Liver (tissue), 8 donors: ENCODE measurements at regions not wholly inside any gene's neighbourhood (a gene's known extent, or its start where the extent isn't known, plus 50 kb on each side); places are given as distances from the start of the nearest gene placed in this dataset.

Experiments used
- DNase-seq: peaks from one replicate; pipeline ENCODE4 v3.0.0-alpha.2; 2017; ENCODE audit warnings: low spot score
- H3K27ac ChIP-seq, 2 donors: one replicate each; pipeline ENCODE4 v1.7.0; 2013; ENCODE audit warnings: inconsistent platforms in 2 of 2, low read length in 2 of 2, control low read depth in 1 of 2, low read depth in 1 of 2, mild to moderate bottlenecking in 1 of 2
- H3K27me3 ChIP-seq, 4 donors: one replicate each; pipeline versions ENCODE4 v1.6.1 to v1.7.0; 2013; ENCODE audit warnings: low read length in 3 of 4, inconsistent platforms in 1 of 4, mild to moderate bottlenecking in 1 of 4, moderate library complexity in 1 of 4; ENCODE audit not compliant: control insufficient read depth in 4 of 4, insufficient read depth in 4 of 4
- H3K36me3 ChIP-seq, 4 donors: one replicate each; pipeline versions ENCODE4 v1.6.1 to v1.7.0; 2013; ENCODE audit warnings: low read length in 3 of 4, mild to moderate bottlenecking in 3 of 4, low read depth in 1 of 4, moderate library complexity in 1 of 4; ENCODE audit not compliant: control insufficient read depth in 4 of 4, insufficient read depth in 3 of 4
- H3K4me1 ChIP-seq, 4 donors: one replicate each; pipeline versions ENCODE4 v1.6.1 to v1.7.0; 2013; ENCODE audit warnings: low read length in 3 of 4, mild to moderate bottlenecking in 3 of 4, moderate library complexity in 1 of 4; ENCODE audit not compliant: control insufficient read depth in 4 of 4, insufficient read depth in 4 of 4
- H3K4me3 ChIP-seq, 3 donors: one replicate each; pipeline versions ENCODE4 v1.6.1 to v1.7.0; 2013; ENCODE audit warnings: low read length in 3 of 3, control low read depth in 1 of 3, low read depth in 1 of 3, mild to moderate bottlenecking in 1 of 3
- H3K9ac ChIP-seq, 2 donors: one replicate each; pipeline ENCODE4 v1.7.0; 2013; ENCODE audit warnings: low read length in 2 of 2, mild to moderate bottlenecking in 2 of 2, moderate library complexity in 2 of 2, control low read depth in 1 of 2, low read depth in 1 of 2
- H3K9me3 ChIP-seq, 4 donors: one replicate each; pipeline versions ENCODE4 v1.6.1 to v1.7.0; 2013; ENCODE audit warnings: low read length in 3 of 4; ENCODE audit not compliant: control insufficient read depth in 4 of 4
- ATF3 ChIP-seq: IDR thresholded peaks from 2 replicates; pipeline ENCODE4 v1.6.1; 2016; ENCODE audit warnings: antibody characterized with exemption
- CTCF ChIP-seq: fragments of 150-350 bp; IDR thresholded peaks from 2 replicates; pipeline ENCODE4 v1.5.1; 2017; ENCODE audit warnings: improper control_type of control experiment, low read depth, low read length; ENCODE audit not compliant: missing input control
- EGR1 ChIP-seq, 2 donors: IDR thresholded peaks; 2 replicates each; pipeline ENCODE4 v1.6.1; 2016 to 2018; ENCODE audit warnings: antibody characterized with exemption in 2 of 2, low read depth in 2 of 2
- FOXA1 ChIP-seq: IDR thresholded peaks from 2 replicates; pipeline ENCODE4 v1.6.1; 2016; ENCODE audit warnings: antibody characterized with exemption
- GABPA ChIP-seq, 2 donors: IDR thresholded peaks in 1 of 2; conservative IDR thresholded peaks in 1 of 2; 2 replicates each; pipeline ENCODE4 v1.6.1; 2016; ENCODE audit warnings: antibody characterized with exemption in 2 of 2, mild to moderate bottlenecking in 1 of 2, moderate library complexity in 1 of 2
- HNF4A ChIP-seq, 2 donors: conservative IDR thresholded peaks; 2 replicates each; pipeline ENCODE4 v1.6.1; 2016; ENCODE audit warnings: antibody characterized with exemption in 2 of 2, mild to moderate bottlenecking in 2 of 2
- HNF4G ChIP-seq: IDR thresholded peaks from 2 replicates; pipeline ENCODE4 v1.6.1; 2016; ENCODE audit warnings: antibody characterized with exemption
- MAX ChIP-seq: IDR thresholded peaks from 2 replicates; pipeline ENCODE4 v1.6.1; 2016; ENCODE audit warnings: antibody characterized with exemption
- RAD21 ChIP-seq, 2 donors: IDR thresholded peaks; 2 replicates each; pipeline ENCODE4 v1.6.1; 2016; ENCODE audit warnings: antibody characterized with exemption in 2 of 2, mild to moderate bottlenecking in 2 of 2
- RXRA ChIP-seq, 2 donors: IDR thresholded peaks; 2 replicates each; pipeline ENCODE4 v1.6.1; 2017 to 2018; ENCODE audit warnings: antibody characterized with exemption in 2 of 2, mild to moderate bottlenecking in 1 of 2
- SP1 ChIP-seq: IDR thresholded peaks from 2 replicates; pipeline ENCODE4 v1.6.1; 2018; ENCODE audit warnings: antibody characterized with exemption, mild to moderate bottlenecking
- TAF1 ChIP-seq: conservative IDR thresholded peaks from 2 replicates; pipeline ENCODE4 v1.6.1; 2016; ENCODE audit warnings: antibody characterized with exemption, mild to moderate bottlenecking
- ZBTB33 ChIP-seq: IDR thresholded peaks from 2 replicates; pipeline ENCODE4 v1.6.1; 2016; ENCODE audit warnings: antibody characterized with exemption
- WGBS: extraction: QIAGEN DNeasy Blood & Tissue Kit; methylation state at CpG from one replicate; pipeline ENCODE4 v1.1.7; 2013; 5-methylcytosine and 5-hydroxymethylcytosine counted together
- donor health status: healthy.
- donor health status: healthy.
- donor health status: healthy.
- donor health status: healthy.
- donor health status: healthy.

GRCh38 chr13:74889321-74889720 is 592.6 kb downstream of the TBC1D4 start:
- DNase-seq = no peak
- H3K9ac ChIP-seq = no peak overlapping the region
- no peak overlapping the region for H3K4me3 ChIP-seq
- no peaks in the 10 kb centered on the region for H3K36me3 ChIP-seq
- TF ChIP-seq HNF4G (no peak), ZBTB33 (no peak), GABPA (IDR thresholded peaks at IDR 0.05 in 1 of 2, conservative IDR thresholded peaks at IDR 0.05 in 1 of 2) (no peak), RAD21 (IDR thresholded peaks at IDR 0.05) (no peak), RXRA (IDR thresholded peaks at IDR 0.05) (no peak), ATF3 (no peak), SP1 (no peak)
- no peaks in the 10 kb centered on the region for H3K9me3 ChIP-seq
- H3K27ac ChIP-seq = no peak overlapping the region
- no peaks in the 10 kb centered on the region for H3K4me1 ChIP-seq
- H3K27me3 ChIP-seq = peaks cover 0 to 10% (median 0%) of the 10 kb centered on the region in 4 donors

- Histone ChIP-seq H3K36me3 (no peaks in the 10 kb centered on the region), H3K9me3 (no peaks in the 10 kb centered on the region), H3K27ac (no peak overlapping the region), H3K4me3 (no peak overlapping the region), H3K4me1 (no peaks in the 10 kb centered on the region), H3K9ac (no peak overlapping the region), H3K27me3 (peaks cover 0 to 10% (median 0%) of the 10 kb centered on the region in 4 donors)
- no peak for DNase-seq
- 59% methylated on average over 3 of the region's 3 CpGs for WGBS
- TF ChIP-seq ZBTB33 (no peak), HNF4A (conservative IDR thresholded peaks at IDR 0.05) (no peak), CTCF (no peak), EGR1 (IDR thresholded peaks at IDR 0.05; ENCODE audit: low read depth in 2 of 2) (no peak), HNF4G (no peak), RAD21 (IDR thresholded peaks at IDR 0.05) (no peak), RXRA (IDR thresholded peaks at IDR 0.05) (no peak), MAX (no peak)
These were observed 595.5 kb downstream of the TBC1D4 start for GRCh38 chr13:74886502-74886901.

GRCh38 chr13:74883834-74884233 is 598.1 kb downstream of the TBC1D4 start:
- TF ChIP-seq FOXA1 = no peak
- TF ChIP-seq TAF1 = no peak
- no peak for TF ChIP-seq HNF4G
- TF ChIP-seq CTCF = no peak
- Histone ChIP-seq H3K4me3 (no peak overlapping the region), H3K9ac (no peak overlapping the region), H3K4me1 (no peaks in the 10 kb centered on the region), H3K27ac (no peak overlapping the region), H3K36me3 (no peaks in the 10 kb centered on the region), H3K9me3 (peaks cover 0 to 5% (median 3%) of the 10 kb centered on the region in 4 donors), H3K27me3 (peaks cover 0 to 5% (median 0%) of the 10 kb centered on the region in 4 donors)
- 73% methylated on average over 3 of the region's 3 CpGs for WGBS
- no peak for DNase-seq
